Liver (tissue), 8 donors: ENCODE measurements at regions not wholly inside any gene's neighbourhood (a gene's known extent, or its start where the extent isn't known, plus 50 kb on each side); places are given as distances from the start of the nearest gene placed in this dataset.

Source experiments
- DNase-seq: peaks from one replicate; pipeline ENCODE4 v3.0.0-alpha.2; 2017; ENCODE audit warnings: low spot score
- H3K27ac ChIP-seq, 2 donors: one replicate each; pipeline ENCODE4 v1.7.0; 2013; ENCODE audit warnings: inconsistent platforms in 2 of 2, low read length in 2 of 2, control low read depth in 1 of 2, low read depth in 1 of 2, mild to moderate bottlenecking in 1 of 2
- H3K27me3 ChIP-seq, 4 donors: one replicate each; pipeline versions ENCODE4 v1.6.1 to v1.7.0; 2013; ENCODE audit warnings: low read length in 3 of 4, inconsistent platforms in 1 of 4, mild to moderate bottlenecking in 1 of 4, moderate library complexity in 1 of 4; ENCODE audit not compliant: control insufficient read depth in 4 of 4, insufficient read depth in 4 of 4
- H3K36me3 ChIP-seq, 4 donors: one replicate each; pipeline versions ENCODE4 v1.6.1 to v1.7.0; 2013; ENCODE audit warnings: low read length in 3 of 4, mild to moderate bottlenecking in 3 of 4, low read depth in 1 of 4, moderate library complexity in 1 of 4; ENCODE audit not compliant: control insufficient read depth in 4 of 4, insufficient read depth in 3 of 4
- H3K4me1 ChIP-seq, 4 donors: one replicate each; pipeline versions ENCODE4 v1.6.1 to v1.7.0; 2013; ENCODE audit warnings: low read length in 3 of 4, mild to moderate bottlenecking in 3 of 4, moderate library complexity in 1 of 4; ENCODE audit not compliant: control insufficient read depth in 4 of 4, insufficient read depth in 4 of 4
- H3K4me3 ChIP-seq, 3 donors: one replicate each; pipeline versions ENCODE4 v1.6.1 to v1.7.0; 2013; ENCODE audit warnings: low read length in 3 of 3, control low read depth in 1 of 3, low read depth in 1 of 3, mild to moderate bottlenecking in 1 of 3
- H3K9ac ChIP-seq, 2 donors: one replicate each; pipeline ENCODE4 v1.7.0; 2013; ENCODE audit warnings: low read length in 2 of 2, mild to moderate bottlenecking in 2 of 2, moderate library complexity in 2 of 2, control low read depth in 1 of 2, low read depth in 1 of 2
- H3K9me3 ChIP-seq, 4 donors: one replicate each; pipeline versions ENCODE4 v1.6.1 to v1.7.0; 2013; ENCODE audit warnings: low read length in 3 of 4; ENCODE audit not compliant: control insufficient read depth in 4 of 4
- EGR1 ChIP-seq, 2 donors: IDR thresholded peaks; 2 replicates each; pipeline ENCODE4 v1.6.1; 2016 to 2018; ENCODE audit warnings: antibody characterized with exemption in 2 of 2, low read depth in 2 of 2
- FOXA1 ChIP-seq: IDR thresholded peaks from 2 replicates; pipeline ENCODE4 v1.6.1; 2016; ENCODE audit warnings: antibody characterized with exemption
- FOXA2 ChIP-seq: IDR thresholded peaks from 2 replicates; pipeline ENCODE4 v1.6.1; 2016; ENCODE audit warnings: antibody characterized with exemption
- GABPA ChIP-seq, 2 donors: IDR thresholded peaks in 1 of 2; conservative IDR thresholded peaks in 1 of 2; 2 replicates each; pipeline ENCODE4 v1.6.1; 2016; ENCODE audit warnings: antibody characterized with exemption in 2 of 2, mild to moderate bottlenecking in 1 of 2, moderate library complexity in 1 of 2
- HNF4G ChIP-seq: IDR thresholded peaks from 2 replicates; pipeline ENCODE4 v1.6.1; 2016; ENCODE audit warnings: antibody characterized with exemption
- JUND ChIP-seq, 2 donors: IDR thresholded peaks; 2 replicates each; pipeline ENCODE4 v1.6.1; 2016; ENCODE audit warnings: antibody characterized with exemption in 2 of 2
- NR2F2 ChIP-seq: IDR thresholded peaks from 2 replicates; pipeline ENCODE4 v1.6.1; 2016; ENCODE audit warnings: antibody characterized with exemption
- RAD21 ChIP-seq, 2 donors: IDR thresholded peaks; 2 replicates each; pipeline ENCODE4 v1.6.1; 2016; ENCODE audit warnings: antibody characterized with exemption in 2 of 2, mild to moderate bottlenecking in 2 of 2
- RXRA ChIP-seq, 2 donors: IDR thresholded peaks; 2 replicates each; pipeline ENCODE4 v1.6.1; 2017 to 2018; ENCODE audit warnings: antibody characterized with exemption in 2 of 2, mild to moderate bottlenecking in 1 of 2
- SP1 ChIP-seq: IDR thresholded peaks from 2 replicates; pipeline ENCODE4 v1.6.1; 2018; ENCODE audit warnings: antibody characterized with exemption, mild to moderate bottlenecking
- TAF1 ChIP-seq: conservative IDR thresholded peaks from 2 replicates; pipeline ENCODE4 v1.6.1; 2016; ENCODE audit warnings: antibody characterized with exemption, mild to moderate bottlenecking
- YY1 ChIP-seq: IDR thresholded peaks from 2 replicates; pipeline ENCODE4 v1.6.1; 2016; ENCODE audit warnings: antibody characterized with exemption, mild to moderate bottlenecking
- WGBS: extraction: QIAGEN DNeasy Blood & Tissue Kit; methylation state at CpG from one replicate; pipeline ENCODE4 v1.1.7; 2013; 5-methylcytosine and 5-hydroxymethylcytosine counted together
- TF ChIP-seq, protein P1 (sequence below): fragments of 150-350 bp; IDR thresholded peaks from 2 replicates; pipeline ENCODE4 v1.5.1; 2017; ENCODE audit warnings: improper control_type of control experiment, low read depth, low read length; ENCODE audit not compliant: missing input control
- TF ChIP-seq, protein P2 (sequence below): IDR thresholded peaks from 2 replicates; pipeline ENCODE4 v1.6.1; 2016; ENCODE audit warnings: antibody characterized with exemption, mild to moderate bottlenecking
- TF ChIP-seq, protein P3 (sequence below): IDR thresholded peaks from 2 replicates; pipeline ENCODE4 v1.6.1; 2016; ENCODE audit warnings: antibody characterized with exemption
- TF ChIP-seq, protein P4 (sequence below): IDR thresholded peaks from 2 replicates; pipeline ENCODE4 v1.6.1; 2016; ENCODE audit warnings: antibody characterized with exemption
- donor health status: healthy.
- donor health status: healthy.
- donor health status: healthy.
- donor health status: healthy.
- donor health status: healthy.

DNA sequence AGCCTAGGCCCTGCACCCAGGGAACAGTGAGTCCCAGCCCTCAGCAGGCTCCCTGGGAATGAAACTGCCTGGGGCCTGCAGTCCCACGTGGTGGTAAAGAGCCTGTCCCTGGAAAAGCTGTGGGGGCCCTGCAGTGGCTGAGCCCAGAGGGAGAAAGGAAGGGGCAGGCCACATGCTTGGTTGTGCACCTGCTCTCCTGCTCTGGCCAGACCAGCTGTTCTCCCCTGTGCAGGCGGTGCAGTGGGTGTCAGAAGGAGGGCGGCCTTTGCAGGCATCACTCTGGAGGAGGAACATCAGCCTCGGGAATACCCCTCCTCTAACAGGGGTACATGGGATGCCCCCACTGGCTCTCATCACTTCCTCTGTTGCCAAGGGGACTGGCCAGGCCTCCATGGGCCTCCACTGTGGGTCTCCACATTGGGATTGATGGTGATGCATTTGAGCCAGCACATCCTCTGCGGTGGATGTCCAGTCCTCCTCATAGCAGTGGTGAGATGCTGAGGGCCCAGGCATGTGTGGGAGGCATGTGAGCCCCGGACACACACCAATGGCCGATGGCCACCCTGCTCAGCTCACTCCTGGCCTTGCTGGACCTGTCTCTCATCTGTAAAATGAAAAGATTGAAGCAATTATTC, 690.4 kb downstream of the BRD1 start:
- Histone ChIP-seq H3K27me3 (peaks cover 0 to 3% (median 1%) of the 10 kb centered on the region in 4 donors), H3K4me3 (no peak overlapping the region), H3K36me3 (no peaks in the 10 kb centered on the region), H3K27ac (no peak overlapping the region), H3K9me3 (no peaks in the 10 kb centered on the region), H3K4me1 (no peaks in the 10 kb centered on the region), H3K9ac (no peak overlapping the region)
- DNase-seq: no peak
- no peak for TF ChIP-seq FOXA2
- TF ChIP-seq RAD21 (IDR thresholded peaks at IDR 0.05): no peak
- TF ChIP-seq RXRA (IDR thresholded peaks at IDR 0.05): no peak
- TF ChIP-seq JUND (IDR thresholded peaks at IDR 0.05): no peak
- TF ChIP-seq YY1: no peak
- no peak for TF ChIP-seq EGR1 (IDR thresholded peaks at IDR 0.05; ENCODE audit: low read depth in 2 of 2)
- TF ChIP-seq FOXA1: no peak
- TF ChIP-seq TAF1: no peak
- no peak for TF ChIP-seq GABPA (IDR thresholded peaks at IDR 0.05 in 1 of 2, conservative IDR thresholded peaks at IDR 0.05 in 1 of 2)
- WGBS: 82% methylated on average over 7 of the region's 7 CpGs

DNA sequence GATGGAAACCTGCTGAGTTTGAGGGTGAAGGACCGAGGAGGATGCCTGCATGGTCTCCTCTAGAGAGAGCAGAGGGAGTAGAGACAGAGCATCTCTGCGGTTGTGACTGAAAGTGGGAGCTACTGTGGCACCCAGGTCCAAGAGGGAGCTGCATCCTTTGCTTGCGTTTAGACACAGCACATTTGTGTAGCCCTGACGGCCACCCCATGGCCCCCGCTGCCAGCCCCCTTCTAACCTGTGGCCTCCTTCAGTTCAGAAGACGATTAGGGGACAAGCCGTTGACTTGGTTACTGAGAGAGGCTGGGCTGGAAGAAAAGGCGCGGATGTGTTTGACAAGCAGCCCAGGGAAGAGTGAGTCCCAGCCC, 690.9 kb downstream of the BRD1 start:
- Histone ChIP-seq H3K27me3 (peaks cover 0 to 3% (median 1%) of the 10 kb centered on the region in 4 donors), H3K36me3 (no peaks in the 10 kb centered on the region), H3K9me3 (no peaks in the 10 kb centered on the region), H3K9ac (no peak overlapping the region), H3K27ac (no peak overlapping the region), H3K4me3 (no peak overlapping the region), H3K4me1 (no peaks in the 10 kb centered on the region)
- no peak for DNase-seq
- WGBS: 86% methylated on average over 9 of the region's 9 CpGs
- TF ChIP-seq RAD21 (IDR thresholded peaks at IDR 0.05) (no peak), EGR1 (IDR thresholded peaks at IDR 0.05; ENCODE audit: low read depth in 2 of 2) (no peak), NR2F2 (no peak), RXRA (IDR thresholded peaks at IDR 0.05) (no peak), FOXA2 (no peak), FOXA1 (no peak), TAF1 (no peak), SP1 (no peak), HNF4G (no peak)
- TF ChIP-seq, protein P1, sequence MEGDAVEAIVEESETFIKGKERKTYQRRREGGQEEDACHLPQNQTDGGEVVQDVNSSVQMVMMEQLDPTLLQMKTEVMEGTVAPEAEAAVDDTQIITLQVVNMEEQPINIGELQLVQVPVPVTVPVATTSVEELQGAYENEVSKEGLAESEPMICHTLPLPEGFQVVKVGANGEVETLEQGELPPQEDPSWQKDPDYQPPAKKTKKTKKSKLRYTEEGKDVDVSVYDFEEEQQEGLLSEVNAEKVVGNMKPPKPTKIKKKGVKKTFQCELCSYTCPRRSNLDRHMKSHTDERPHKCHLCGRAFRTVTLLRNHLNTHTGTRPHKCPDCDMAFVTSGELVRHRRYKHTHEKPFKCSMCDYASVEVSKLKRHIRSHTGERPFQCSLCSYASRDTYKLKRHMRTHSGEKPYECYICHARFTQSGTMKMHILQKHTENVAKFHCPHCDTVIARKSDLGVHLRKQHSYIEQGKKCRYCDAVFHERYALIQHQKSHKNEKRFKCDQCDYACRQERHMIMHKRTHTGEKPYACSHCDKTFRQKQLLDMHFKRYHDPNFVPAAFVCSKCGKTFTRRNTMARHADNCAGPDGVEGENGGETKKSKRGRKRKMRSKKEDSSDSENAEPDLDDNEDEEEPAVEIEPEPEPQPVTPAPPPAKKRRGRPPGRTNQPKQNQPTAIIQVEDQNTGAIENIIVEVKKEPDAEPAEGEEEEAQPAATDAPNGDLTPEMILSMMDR: no peak
- TF ChIP-seq, protein P2, sequence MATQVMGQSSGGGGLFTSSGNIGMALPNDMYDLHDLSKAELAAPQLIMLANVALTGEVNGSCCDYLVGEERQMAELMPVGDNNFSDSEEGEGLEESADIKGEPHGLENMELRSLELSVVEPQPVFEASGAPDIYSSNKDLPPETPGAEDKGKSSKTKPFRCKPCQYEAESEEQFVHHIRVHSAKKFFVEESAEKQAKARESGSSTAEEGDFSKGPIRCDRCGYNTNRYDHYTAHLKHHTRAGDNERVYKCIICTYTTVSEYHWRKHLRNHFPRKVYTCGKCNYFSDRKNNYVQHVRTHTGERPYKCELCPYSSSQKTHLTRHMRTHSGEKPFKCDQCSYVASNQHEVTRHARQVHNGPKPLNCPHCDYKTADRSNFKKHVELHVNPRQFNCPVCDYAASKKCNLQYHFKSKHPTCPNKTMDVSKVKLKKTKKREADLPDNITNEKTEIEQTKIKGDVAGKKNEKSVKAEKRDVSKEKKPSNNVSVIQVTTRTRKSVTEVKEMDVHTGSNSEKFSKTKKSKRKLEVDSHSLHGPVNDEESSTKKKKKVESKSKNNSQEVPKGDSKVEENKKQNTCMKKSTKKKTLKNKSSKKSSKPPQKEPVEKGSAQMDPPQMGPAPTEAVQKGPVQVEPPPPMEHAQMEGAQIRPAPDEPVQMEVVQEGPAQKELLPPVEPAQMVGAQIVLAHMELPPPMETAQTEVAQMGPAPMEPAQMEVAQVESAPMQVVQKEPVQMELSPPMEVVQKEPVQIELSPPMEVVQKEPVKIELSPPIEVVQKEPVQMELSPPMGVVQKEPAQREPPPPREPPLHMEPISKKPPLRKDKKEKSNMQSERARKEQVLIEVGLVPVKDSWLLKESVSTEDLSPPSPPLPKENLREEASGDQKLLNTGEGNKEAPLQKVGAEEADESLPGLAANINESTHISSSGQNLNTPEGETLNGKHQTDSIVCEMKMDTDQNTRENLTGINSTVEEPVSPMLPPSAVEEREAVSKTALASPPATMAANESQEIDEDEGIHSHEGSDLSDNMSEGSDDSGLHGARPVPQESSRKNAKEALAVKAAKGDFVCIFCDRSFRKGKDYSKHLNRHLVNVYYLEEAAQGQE: no peak
- TF ChIP-seq, protein P3, sequence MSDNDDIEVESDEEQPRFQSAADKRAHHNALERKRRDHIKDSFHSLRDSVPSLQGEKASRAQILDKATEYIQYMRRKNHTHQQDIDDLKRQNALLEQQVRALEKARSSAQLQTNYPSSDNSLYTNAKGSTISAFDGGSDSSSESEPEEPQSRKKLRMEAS: no peak
- TF ChIP-seq, protein P4, sequence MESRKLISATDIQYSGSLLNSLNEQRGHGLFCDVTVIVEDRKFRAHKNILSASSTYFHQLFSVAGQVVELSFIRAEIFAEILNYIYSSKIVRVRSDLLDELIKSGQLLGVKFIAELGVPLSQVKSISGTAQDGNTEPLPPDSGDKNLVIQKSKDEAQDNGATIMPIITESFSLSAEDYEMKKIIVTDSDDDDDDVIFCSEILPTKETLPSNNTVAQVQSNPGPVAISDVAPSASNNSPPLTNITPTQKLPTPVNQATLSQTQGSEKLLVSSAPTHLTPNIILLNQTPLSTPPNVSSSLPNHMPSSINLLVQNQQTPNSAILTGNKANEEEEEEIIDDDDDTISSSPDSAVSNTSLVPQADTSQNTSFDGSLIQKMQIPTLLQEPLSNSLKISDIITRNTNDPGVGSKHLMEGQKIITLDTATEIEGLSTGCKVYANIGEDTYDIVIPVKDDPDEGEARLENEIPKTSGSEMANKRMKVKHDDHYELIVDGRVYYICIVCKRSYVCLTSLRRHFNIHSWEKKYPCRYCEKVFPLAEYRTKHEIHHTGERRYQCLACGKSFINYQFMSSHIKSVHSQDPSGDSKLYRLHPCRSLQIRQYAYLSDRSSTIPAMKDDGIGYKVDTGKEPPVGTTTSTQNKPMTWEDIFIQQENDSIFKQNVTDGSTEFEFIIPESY: no peak
